Kidney epithelial cell (primary cell): ENCODE measurements at regions not wholly inside any gene's neighbourhood (a gene's known extent, or its start where the extent isn't known, plus 50 kb on each side); places are given as distances from the start of the nearest gene placed in this dataset.

ENCODE experiments used
- DNase-seq: peaks from one replicate; pipeline ENCODE4 v3.0.0-alpha.2; 2010; ENCODE audit warnings: low read depth
- H3K27me3 ChIP-seq: 2 replicates; pipeline ENCODE4 v1.6.0; 2011; ENCODE audit warnings: low read length; ENCODE audit not compliant: control insufficient read depth, insufficient read depth
- H3K36me3 ChIP-seq: 2 replicates; pipeline ENCODE4 v1.5.1; 2011; ENCODE audit warnings: low read length; ENCODE audit not compliant: control insufficient read depth, insufficient read depth
- H3K4me3 ChIP-seq: 2 replicates; pipeline ENCODE4 v1.5.1; 2011; ENCODE audit warnings: low read depth, mild to moderate bottlenecking, control low read depth, low read length
- CTCF ChIP-seq: IDR thresholded peaks from 2 replicates; pipeline ENCODE4 v1.5.1; 2011; ENCODE audit warnings: mild to moderate bottlenecking, moderate library complexity, low read length, control low read depth, inconsistent platforms; ENCODE audit not compliant: insufficient read depth, poor library complexity, severe bottlenecking

GRCh38 chr16:55118701-55119260 is 188.1 kb downstream of the IRX5 start:
- no peak for DNase-seq
- Histone ChIP-seq H3K4me3 (no peak overlapping the region), H3K27me3 (no peaks in the 10 kb centered on the region), H3K36me3 (no peaks in the 10 kb centered on the region)
- TF ChIP-seq CTCF, result no peak

- Histone ChIP-seq H3K27me3 (no peaks in the 10 kb centered on the region), H3K36me3 (no peaks in the 10 kb centered on the region), H3K4me3 (no peak overlapping the region)
- no peak for DNase-seq
- TF ChIP-seq CTCF, result no peak
Observed at GRCh38 chr16:55120408-55120807, 189.7 kb downstream of the IRX5 start.

- Histone ChIP-seq H3K36me3 (no peaks in the 10 kb centered on the region), H3K27me3 (no peaks in the 10 kb centered on the region), H3K4me3 (no peak overlapping the region)
- no peak for TF ChIP-seq CTCF
- DNase-seq, result no peak
Observed at GRCh38 chr16:55120826-55121225, 190.2 kb downstream of the IRX5 start.

GRCh38 chr16:55123652-55124051 is 193.0 kb downstream of the IRX5 start:
- Histone ChIP-seq H3K4me3 (no peak overlapping the region), H3K27me3 (no peaks in the 10 kb centered on the region), H3K36me3 (no peaks in the 10 kb centered on the region)
- no peak for DNase-seq
- TF ChIP-seq CTCF, result no peak

GRCh38 chr16:55125818-55126385 is 195.2 kb downstream of the IRX5 start:
- Histone ChIP-seq H3K36me3 (no peaks in the 10 kb centered on the region), H3K4me3 (no peak overlapping the region), H3K27me3 (no peaks in the 10 kb centered on the region)
- no peak for TF ChIP-seq CTCF
- no peak for DNase-seq

GRCh38 chr16:55126456-55126855 is 195.8 kb downstream of the IRX5 start:
- H3K36me3 ChIP-seq, result no peaks in the 10 kb centered on the region
- DNase-seq, result no peak
- TF ChIP-seq CTCF, result no peak
- no peaks in the 10 kb centered on the region for H3K27me3 ChIP-seq
- no peak overlapping the region for H3K4me3 ChIP-seq
